ENCODE measurements at regions not wholly inside any gene's neighbourhood (a gene's known extent, or its start where the extent isn't known, plus 50 kb on each side); places are given as distances from the start of the nearest gene placed in this dataset.

DNA sequence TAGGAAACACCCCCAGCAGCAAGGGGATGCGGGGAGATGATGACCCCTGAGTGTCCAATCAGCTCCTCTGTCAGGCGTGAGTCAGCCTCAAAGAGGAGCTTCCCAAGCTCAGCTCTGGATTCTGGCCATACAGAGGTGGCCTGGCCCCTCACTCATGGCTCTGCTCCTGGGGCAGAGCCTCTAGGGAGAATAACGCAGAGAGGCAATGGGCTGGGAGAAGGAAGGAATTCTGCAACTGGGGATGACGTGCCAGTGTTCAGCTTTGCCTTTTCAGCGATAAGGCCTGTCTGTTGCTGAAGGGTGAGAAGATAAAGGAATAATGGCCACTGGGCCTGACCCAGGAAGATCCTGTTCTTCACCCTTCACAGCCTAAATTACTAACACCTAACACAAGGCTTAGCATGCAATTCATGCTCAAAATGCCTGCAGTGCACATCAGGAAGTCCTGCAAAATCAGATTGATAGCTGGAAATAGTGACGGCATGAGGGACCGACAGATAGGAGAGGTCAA is 92.2 kb downstream of the TBX19 start:
- H3K9me3 Mint-ChIP-seq: no peaks in the 10 kb centered on the region
- no peaks in the 10 kb centered on the region for H3K36me3 Mint-ChIP-seq (ENCODE audit: low read depth)
- H3K27ac Mint-ChIP-seq: no peak overlapping the region
- TF ChIP-seq, protein P1, sequence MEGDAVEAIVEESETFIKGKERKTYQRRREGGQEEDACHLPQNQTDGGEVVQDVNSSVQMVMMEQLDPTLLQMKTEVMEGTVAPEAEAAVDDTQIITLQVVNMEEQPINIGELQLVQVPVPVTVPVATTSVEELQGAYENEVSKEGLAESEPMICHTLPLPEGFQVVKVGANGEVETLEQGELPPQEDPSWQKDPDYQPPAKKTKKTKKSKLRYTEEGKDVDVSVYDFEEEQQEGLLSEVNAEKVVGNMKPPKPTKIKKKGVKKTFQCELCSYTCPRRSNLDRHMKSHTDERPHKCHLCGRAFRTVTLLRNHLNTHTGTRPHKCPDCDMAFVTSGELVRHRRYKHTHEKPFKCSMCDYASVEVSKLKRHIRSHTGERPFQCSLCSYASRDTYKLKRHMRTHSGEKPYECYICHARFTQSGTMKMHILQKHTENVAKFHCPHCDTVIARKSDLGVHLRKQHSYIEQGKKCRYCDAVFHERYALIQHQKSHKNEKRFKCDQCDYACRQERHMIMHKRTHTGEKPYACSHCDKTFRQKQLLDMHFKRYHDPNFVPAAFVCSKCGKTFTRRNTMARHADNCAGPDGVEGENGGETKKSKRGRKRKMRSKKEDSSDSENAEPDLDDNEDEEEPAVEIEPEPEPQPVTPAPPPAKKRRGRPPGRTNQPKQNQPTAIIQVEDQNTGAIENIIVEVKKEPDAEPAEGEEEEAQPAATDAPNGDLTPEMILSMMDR (IDR thresholded peaks at IDR 0.05): no peak
- H3K27me3 Mint-ChIP-seq (ENCODE audit: low read depth, poor library complexity): peaks cover 3% of the 10 kb centered on the region
- no peaks in the 10 kb centered on the region for H3K4me1 Mint-ChIP-seq
- no peak overlapping the region for H3K4me3 Mint-ChIP-seq
- no peak for DNase-seq

DNA sequence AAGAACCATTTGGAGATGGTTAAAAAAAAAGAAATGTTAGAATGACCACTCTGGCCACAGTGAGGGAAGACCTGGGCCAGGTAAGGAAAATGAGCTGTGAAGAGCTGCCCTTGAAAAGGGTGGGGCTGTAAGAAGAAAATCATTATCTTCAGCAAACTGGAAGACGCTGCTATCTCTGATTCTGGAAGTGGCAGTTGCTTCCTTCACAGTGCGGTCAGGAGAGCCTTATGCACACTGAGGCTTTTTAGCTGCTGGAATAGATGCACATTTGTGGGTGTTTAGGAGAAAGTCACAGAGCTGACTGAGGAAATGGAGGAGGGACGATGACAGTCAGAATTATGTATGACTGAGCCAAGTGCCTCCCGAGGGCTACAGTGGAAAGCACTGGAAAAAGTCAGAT is 91.6 kb downstream of the TBX19 start:
- Mint-ChIP-seq H3K27ac (no peak overlapping the region), H3K9me3 (no peaks in the 10 kb centered on the region), H3K4me3 (no peak overlapping the region), H3K27me3 (ENCODE audit: low read depth, poor library complexity) (peaks cover 3% of the 10 kb centered on the region), H3K36me3 (ENCODE audit: low read depth) (no peaks in the 10 kb centered on the region), H3K4me1 (no peaks in the 10 kb centered on the region)
- DNase-seq: no peak
- TF ChIP-seq, protein P1 (IDR thresholded peaks at IDR 0.05): no peak

DNA sequence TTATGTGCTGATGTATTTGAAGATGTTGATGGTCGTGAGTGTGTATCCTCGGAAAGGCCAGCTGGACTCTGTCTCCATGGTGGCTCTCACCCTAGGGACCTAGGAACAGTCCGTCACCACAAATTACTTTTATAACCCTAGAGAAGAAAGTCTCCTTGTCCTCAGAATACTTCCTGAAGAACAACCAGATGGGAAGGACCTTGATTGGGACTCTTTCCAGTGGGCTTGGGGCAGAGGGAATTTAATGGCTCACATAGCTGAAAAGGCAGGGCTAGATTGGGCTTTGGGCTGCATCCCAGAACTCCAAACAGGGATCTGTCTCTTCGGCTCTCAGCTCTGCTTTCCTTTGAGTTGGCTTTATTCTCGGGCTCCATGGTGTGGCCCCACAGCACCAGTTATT is 90.8 kb downstream of the TBX19 start:
- H3K27me3 Mint-ChIP-seq (ENCODE audit: low read depth, poor library complexity): peaks cover 6% of the 10 kb centered on the region
- H3K4me3 Mint-ChIP-seq: no peak overlapping the region
- H3K4me1 Mint-ChIP-seq: no peaks in the 10 kb centered on the region
- no peak for DNase-seq
- H3K27ac Mint-ChIP-seq: no peak overlapping the region
- no peaks in the 10 kb centered on the region for H3K36me3 Mint-ChIP-seq (ENCODE audit: low read depth)
- TF ChIP-seq, protein P1 (IDR thresholded peaks at IDR 0.05): no peak
- no peaks in the 10 kb centered on the region for H3K9me3 Mint-ChIP-seq

DNA sequence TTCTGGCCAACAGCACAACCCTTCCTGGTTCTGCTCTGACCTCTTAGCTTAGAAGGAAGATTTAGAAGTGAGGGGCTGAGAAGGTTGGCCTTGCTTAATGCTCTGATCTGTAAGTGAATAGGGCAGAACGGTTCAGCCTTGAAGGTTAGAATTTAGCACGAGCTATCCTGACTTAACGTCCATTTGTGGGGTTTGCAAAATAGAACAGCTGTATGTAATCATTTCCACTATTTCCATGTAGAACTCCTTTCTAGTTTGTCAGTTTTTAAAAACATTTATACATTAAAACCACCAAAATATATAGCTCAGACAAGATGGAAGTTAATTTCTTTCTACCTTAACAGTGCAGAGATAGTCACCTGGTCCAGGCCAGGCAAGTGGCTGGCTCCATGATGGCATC is 89.9 kb downstream of the TBX19 start:
- Mint-ChIP-seq H3K36me3 (ENCODE audit: low read depth) (no peaks in the 10 kb centered on the region), H3K4me1 (peaks cover 3% of the 10 kb centered on the region), H3K27ac (no peak overlapping the region), H3K4me3 (no peak overlapping the region), H3K27me3 (ENCODE audit: low read depth, poor library complexity) (peaks cover 4% of the 10 kb centered on the region), H3K9me3 (no peaks in the 10 kb centered on the region)
- DNase-seq: no peak
- TF ChIP-seq, protein P1 (IDR thresholded peaks at IDR 0.05): no peak

DNA sequence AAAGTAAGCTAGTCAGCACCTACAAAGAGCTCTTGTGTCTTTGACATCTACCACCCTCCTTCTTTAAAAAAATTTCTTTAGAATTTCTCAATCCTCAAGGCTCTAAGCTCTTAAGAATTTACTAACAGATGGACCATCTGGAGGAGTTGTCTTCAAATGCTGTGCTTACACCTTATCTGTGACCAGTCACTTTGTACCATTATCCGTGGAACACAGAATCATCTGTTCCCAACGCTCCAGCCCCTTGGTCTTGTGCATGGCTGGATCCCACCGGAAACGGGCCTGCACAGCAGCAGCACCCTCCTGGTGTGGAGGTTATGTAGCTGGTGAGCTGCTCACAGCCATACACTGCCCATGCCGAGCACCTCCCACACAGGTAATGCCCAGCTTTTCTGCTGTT is 89.0 kb downstream of the TBX19 start:
- no peaks in the 10 kb centered on the region for H3K36me3 Mint-ChIP-seq (ENCODE audit: low read depth)
- no peak overlapping the region for H3K4me3 Mint-ChIP-seq
- H3K4me1 Mint-ChIP-seq: peaks cover 3% of the 10 kb centered on the region
- no peaks in the 10 kb centered on the region for H3K9me3 Mint-ChIP-seq
- H3K27ac Mint-ChIP-seq: no peak overlapping the region
- peaks cover 4% of the 10 kb centered on the region for H3K27me3 Mint-ChIP-seq (ENCODE audit: low read depth, poor library complexity)
- no peak for DNase-seq
- TF ChIP-seq, protein P1 (IDR thresholded peaks at IDR 0.05): no peak

DNA sequence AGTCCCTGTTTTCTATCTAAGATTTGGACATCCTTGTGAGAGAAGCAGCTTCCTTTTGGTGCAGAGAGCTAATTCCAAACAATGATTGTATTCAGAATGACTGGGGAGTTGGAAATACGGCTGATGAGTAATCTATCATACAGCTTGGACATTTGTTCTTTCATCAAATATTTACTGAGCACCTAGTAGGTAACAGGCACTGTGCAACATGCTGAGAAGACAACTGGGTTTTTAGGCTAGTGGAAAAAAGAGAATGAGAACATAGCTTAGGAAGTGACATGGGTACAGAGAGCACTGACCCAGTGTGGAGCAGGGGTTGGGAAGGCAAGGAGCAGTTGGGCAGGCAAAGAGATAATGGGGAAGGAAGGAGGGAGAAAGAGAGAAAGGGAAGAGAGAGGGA is 87.5 kb downstream of the TBX19 start:
- Mint-ChIP-seq H3K4me3 (no peak overlapping the region), H3K9me3 (no peaks in the 10 kb centered on the region), H3K27me3 (ENCODE audit: low read depth, poor library complexity) (peaks cover 4% of the 10 kb centered on the region), H3K4me1 (peaks cover 3% of the 10 kb centered on the region), H3K36me3 (ENCODE audit: low read depth) (no peaks in the 10 kb centered on the region), H3K27ac (no peak overlapping the region)
- DNase-seq: no peak
- TF ChIP-seq, protein P1 (IDR thresholded peaks at IDR 0.05): no peak

All from nephron progenitor cell (in vitro differentiated cells).